ENCODE measurements at regions not wholly inside any gene's neighbourhood (a gene's known extent, or its start where the extent isn't known, plus 50 kb on each side); places are given as distances from the start of the nearest gene placed in this dataset.

DNA sequence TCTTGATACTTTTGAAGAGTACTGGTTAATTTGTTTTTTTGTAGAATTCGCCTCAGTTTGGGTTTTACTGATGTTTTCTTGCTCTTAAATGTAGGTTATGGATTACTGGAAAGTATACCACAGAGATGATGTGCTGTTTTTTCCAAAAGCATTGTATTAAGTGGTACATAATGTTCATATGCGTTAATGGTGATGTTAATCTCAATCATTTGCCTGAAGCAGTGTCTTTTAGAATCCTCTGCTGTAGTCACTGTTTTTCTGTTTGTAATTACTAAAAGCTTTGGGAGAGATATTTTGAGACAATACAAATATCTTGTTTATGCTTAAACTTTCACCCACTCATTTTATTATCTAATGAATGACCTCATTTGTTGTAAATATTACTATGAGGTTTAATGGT lies 163.4 kb upstream of the LRP1B start:
- no peaks in the 10 kb centered on the region for H3K9me3 ChIP-seq (replicated peaks; ENCODE audit: control insufficient read depth, insufficient read depth, low read length)
- no peaks in the 10 kb centered on the region for H3K9me1 ChIP-seq (replicated peaks; ENCODE audit: control insufficient read depth, extremely low read depth, insufficient read depth, low read length)
- ChIA-PET POLR2A (no interaction called here), CTCF (no interaction called here)
- no peak overlapping the region for H3K4me2 ChIP-seq (ENCODE audit: insufficient read depth, low read length)
- H3K9ac ChIP-seq (replicated peaks; ENCODE audit: extremely low read depth, insufficient read depth, low read length) = no peak overlapping the region
- TF ChIP-seq, protein P1, sequence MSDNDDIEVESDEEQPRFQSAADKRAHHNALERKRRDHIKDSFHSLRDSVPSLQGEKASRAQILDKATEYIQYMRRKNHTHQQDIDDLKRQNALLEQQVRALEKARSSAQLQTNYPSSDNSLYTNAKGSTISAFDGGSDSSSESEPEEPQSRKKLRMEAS (IDR thresholded peaks at IDR 0.05; ENCODE audit: insufficient read depth, insufficient read length) = no peak
- TF ChIP-seq, protein P2, sequence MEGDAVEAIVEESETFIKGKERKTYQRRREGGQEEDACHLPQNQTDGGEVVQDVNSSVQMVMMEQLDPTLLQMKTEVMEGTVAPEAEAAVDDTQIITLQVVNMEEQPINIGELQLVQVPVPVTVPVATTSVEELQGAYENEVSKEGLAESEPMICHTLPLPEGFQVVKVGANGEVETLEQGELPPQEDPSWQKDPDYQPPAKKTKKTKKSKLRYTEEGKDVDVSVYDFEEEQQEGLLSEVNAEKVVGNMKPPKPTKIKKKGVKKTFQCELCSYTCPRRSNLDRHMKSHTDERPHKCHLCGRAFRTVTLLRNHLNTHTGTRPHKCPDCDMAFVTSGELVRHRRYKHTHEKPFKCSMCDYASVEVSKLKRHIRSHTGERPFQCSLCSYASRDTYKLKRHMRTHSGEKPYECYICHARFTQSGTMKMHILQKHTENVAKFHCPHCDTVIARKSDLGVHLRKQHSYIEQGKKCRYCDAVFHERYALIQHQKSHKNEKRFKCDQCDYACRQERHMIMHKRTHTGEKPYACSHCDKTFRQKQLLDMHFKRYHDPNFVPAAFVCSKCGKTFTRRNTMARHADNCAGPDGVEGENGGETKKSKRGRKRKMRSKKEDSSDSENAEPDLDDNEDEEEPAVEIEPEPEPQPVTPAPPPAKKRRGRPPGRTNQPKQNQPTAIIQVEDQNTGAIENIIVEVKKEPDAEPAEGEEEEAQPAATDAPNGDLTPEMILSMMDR (IDR thresholded peaks at IDR 0.05; ENCODE audit: extremely low read depth in 1 of 2, insufficient read depth in 1 of 2, low read depth in 1 of 2, low read length in 2 of 2) = no peak
- no peaks in the 10 kb centered on the region for H3K4me1 ChIP-seq (ENCODE audit: control insufficient read depth, extremely low read depth, insufficient read depth, low read length)
- H2AFZ ChIP-seq (ENCODE audit: low read depth, low read length) = no peak overlapping the region
- no peak for FAIRE-seq
- dilution Hi-C loops (cut with MboI; ENCODE audit: extremely low pct_ligation_motif_present, low sequenced_read_pairs) (no loop called here), intact Hi-C loops (cut with micrococcal nuclease) (no loop called here)
- H4K20me1 ChIP-seq (replicated peaks; ENCODE audit: control insufficient read depth, extremely low read depth, insufficient read depth, low read length) = no peaks in the 10 kb centered on the region
- H3K27me3 ChIP-seq (ENCODE audit: control insufficient read depth in 2 of 2, insufficient read depth in 2 of 2, low read length in 2 of 2) = no peaks in the 10 kb centered on the region
- H3K4me3 ChIP-seq (replicated peaks in 1 of 3; ENCODE audit: insufficient read depth in 1 of 3, low read depth in 1 of 3, low read length in 3 of 3) = no peak overlapping the region
- H3K36me3 ChIP-seq (ENCODE audit: control insufficient read depth in 2 of 2, extremely low read depth in 1 of 2, insufficient read depth in 2 of 2, low read length in 2 of 2) = no peaks in the 10 kb centered on the region
- no peak for DNase-seq (ENCODE audit: low read depth, low spot score)
- no peak overlapping the region for H3K27ac ChIP-seq (ENCODE audit: insufficient read depth, low read depth, low read length)
- H3K79me2 ChIP-seq (ENCODE audit: control insufficient read depth, insufficient read depth, low read length) = no peaks in the 10 kb centered on the region
- no TSS peak for BruUV-seq (replicated peaks)

DNA sequence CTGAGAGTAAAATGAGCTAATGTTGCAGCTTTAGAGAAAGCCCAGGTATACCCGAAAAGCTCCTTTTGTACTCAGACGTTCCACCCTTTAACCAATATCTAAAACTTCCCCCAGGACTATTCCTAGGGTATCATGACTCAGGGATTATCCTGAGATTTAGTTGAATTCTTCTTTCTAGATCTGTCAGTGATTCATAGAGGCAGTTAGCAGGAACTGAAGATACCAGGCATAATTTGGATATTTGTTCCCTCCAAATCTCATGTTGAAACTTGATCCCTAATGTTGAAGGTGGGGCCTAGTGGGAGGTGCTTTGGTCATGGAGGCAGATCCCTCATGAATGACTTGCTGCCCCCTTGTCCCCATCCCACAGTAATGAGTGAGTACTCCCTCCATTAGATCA lies 161.2 kb upstream of the LRP1B start:
- H3K4me1 ChIP-seq (ENCODE audit: control insufficient read depth, extremely low read depth, insufficient read depth, low read length) = no peaks in the 10 kb centered on the region
- H2AFZ ChIP-seq (ENCODE audit: low read depth, low read length) = no peak overlapping the region
- no peak overlapping the region for H3K4me2 ChIP-seq (ENCODE audit: insufficient read depth, low read length)
- H3K27ac ChIP-seq (ENCODE audit: insufficient read depth, low read depth, low read length) = no peak overlapping the region
- H3K4me3 ChIP-seq (replicated peaks in 1 of 3; ENCODE audit: insufficient read depth in 1 of 3, low read depth in 1 of 3, low read length in 3 of 3) = no peak overlapping the region
- DNase-seq (ENCODE audit: low read depth, low spot score) (no peak), FAIRE-seq (no peak)
- no peaks in the 10 kb centered on the region for H3K36me3 ChIP-seq (ENCODE audit: control insufficient read depth in 2 of 2, extremely low read depth in 1 of 2, insufficient read depth in 2 of 2, low read length in 2 of 2)
- no peaks in the 10 kb centered on the region for H3K9me1 ChIP-seq (replicated peaks; ENCODE audit: control insufficient read depth, extremely low read depth, insufficient read depth, low read length)
- no peak overlapping the region for H3K9ac ChIP-seq (replicated peaks; ENCODE audit: extremely low read depth, insufficient read depth, low read length)
- CTCF ChIA-PET = no interaction called here
- no peaks in the 10 kb centered on the region for H3K79me2 ChIP-seq (ENCODE audit: control insufficient read depth, insufficient read depth, low read length)
- TF ChIP-seq, protein P2 (IDR thresholded peaks at IDR 0.05; ENCODE audit: extremely low read depth in 1 of 2, insufficient read depth in 1 of 2, low read depth in 1 of 2, low read length in 2 of 2) = no peak
- TF ChIP-seq, protein P1 (IDR thresholded peaks at IDR 0.05; ENCODE audit: insufficient read depth, insufficient read length) = no peak
- TF ChIP-seq EZH2 (IDR thresholded peaks at IDR 0.05; ENCODE audit: borderline replicate concordance, low read depth, low read length, severe bottlenecking) = no peak
- TF ChIP-seq GATA2 (IDR thresholded peaks at IDR 0.05; ENCODE audit: insufficient read depth, insufficient read length, low read depth, low read length) = no peak
- no peak for TF ChIP-seq MYC (IDR thresholded peaks at IDR 0.05; ENCODE audit: low read depth, low read length)
- H3K9me3 ChIP-seq (replicated peaks; ENCODE audit: control insufficient read depth, insufficient read depth, low read length) = no peaks in the 10 kb centered on the region
- no peaks in the 10 kb centered on the region for H3K27me3 ChIP-seq (ENCODE audit: control insufficient read depth in 2 of 2, insufficient read depth in 2 of 2, low read length in 2 of 2)
- H4K20me1 ChIP-seq (replicated peaks; ENCODE audit: control insufficient read depth, extremely low read depth, insufficient read depth, low read length) = no peaks in the 10 kb centered on the region
- POLR2A ChIA-PET = no interaction called here
- intact Hi-C loops (cut with micrococcal nuclease) = no loop called here
- BruUV-seq (replicated peaks) = no TSS peak
- dilution Hi-C loops (cut with MboI; ENCODE audit: extremely low pct_ligation_motif_present, low sequenced_read_pairs) = no loop called here

All from endothelial cell of umbilical vein (primary cell).